GM21423 (cell line): ENCODE measurements at regions not wholly inside any gene's neighbourhood (a gene's known extent, or its start where the extent isn't known, plus 50 kb on each side); places are given as distances from the start of the nearest gene placed in this dataset.
"Not testable (repeated sequence)": the region's sequence is repeated elsewhere in the genome, so short reads cannot be mapped to it uniquely, and the experiment has no call there.

Experiments used
- ATAC-seq: cut with Tn5 transposase; IDR thresholded peaks from one replicate; pipeline ENCODE4 v1.9.1; 2021; ENCODE audit warnings: mild to moderate bottlenecking, moderate library complexity; ENCODE audit not compliant: unreplicated experiment

DNA sequence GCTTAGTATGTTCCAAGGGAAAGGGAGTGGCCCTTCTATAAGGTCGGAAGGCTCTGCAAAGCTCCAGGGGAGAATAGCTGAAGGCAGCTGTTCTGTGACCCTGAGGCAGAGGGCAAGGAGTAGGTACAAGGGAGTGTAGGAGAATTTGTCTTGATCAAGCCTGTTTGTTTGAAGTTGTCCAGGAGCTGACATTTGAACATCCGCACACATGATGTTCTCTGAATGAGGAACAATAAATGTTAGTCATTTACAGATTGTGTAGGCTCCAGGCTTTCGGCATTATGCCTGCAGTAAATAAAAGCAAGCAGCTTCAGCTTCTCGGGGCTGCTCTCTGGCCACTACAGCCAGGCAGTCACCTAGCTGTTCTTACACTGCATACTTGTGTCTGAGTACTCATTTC is 52.7 kb downstream of the CTAGE6 start:
- not testable (repeated sequence) for ATAC-seq

DNA sequence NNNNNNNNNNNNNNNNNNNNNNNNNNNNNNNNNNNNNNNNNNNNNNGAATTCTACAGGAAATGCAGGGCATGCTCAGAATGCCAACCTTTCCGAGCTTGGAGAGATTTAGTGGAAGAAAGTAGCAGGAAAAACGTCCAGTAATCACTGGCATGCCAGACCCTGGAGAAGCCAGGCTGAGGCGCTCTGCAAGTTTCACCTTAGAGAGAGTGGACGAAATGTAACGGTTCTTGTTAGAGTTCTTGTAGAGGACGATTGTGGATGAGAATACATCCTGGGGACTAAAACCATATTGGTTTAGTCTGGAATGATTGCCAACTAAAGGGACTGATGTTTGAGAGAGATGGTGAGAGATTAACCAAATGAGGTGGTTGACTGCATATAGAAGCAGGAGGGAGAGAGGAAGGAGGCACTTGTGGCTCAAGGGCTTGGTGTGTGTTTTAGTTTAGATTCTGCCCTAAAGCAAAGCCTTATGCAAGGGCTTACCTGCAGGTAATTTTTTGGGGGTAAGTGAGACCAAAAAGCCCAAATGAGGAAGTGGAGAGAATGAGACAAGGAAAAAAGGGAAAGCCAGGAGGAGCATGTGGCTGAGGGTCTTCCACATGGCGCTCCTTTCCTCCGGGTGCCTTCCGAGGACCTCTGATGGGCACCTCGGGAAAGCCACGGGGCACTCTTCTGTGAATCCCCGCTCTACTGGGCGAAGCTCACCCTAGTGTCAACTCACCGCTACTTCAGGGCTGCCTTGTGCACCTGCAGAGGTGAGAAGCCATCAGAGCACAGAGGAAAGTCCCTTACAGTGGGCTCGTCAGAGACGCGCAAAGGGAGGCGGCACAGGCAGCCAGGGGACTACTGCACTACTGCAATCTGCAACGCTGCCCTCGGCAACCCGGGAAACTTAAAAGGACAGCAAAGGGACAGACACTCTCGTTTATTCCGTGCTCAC is 56.5 kb downstream of the CTAGE6 start:
- peak; percentile 100 for ATAC-seq
